ENCODE measurements at regions not wholly inside any gene's neighbourhood (a gene's known extent, or its start where the extent isn't known, plus 50 kb on each side); places are given as distances from the start of the nearest gene placed in this dataset.

GRCh38 chr14:66131111-66131510 is 355.1 kb upstream of the CCDC196 start:
- TF ChIP-seq, protein P1, sequence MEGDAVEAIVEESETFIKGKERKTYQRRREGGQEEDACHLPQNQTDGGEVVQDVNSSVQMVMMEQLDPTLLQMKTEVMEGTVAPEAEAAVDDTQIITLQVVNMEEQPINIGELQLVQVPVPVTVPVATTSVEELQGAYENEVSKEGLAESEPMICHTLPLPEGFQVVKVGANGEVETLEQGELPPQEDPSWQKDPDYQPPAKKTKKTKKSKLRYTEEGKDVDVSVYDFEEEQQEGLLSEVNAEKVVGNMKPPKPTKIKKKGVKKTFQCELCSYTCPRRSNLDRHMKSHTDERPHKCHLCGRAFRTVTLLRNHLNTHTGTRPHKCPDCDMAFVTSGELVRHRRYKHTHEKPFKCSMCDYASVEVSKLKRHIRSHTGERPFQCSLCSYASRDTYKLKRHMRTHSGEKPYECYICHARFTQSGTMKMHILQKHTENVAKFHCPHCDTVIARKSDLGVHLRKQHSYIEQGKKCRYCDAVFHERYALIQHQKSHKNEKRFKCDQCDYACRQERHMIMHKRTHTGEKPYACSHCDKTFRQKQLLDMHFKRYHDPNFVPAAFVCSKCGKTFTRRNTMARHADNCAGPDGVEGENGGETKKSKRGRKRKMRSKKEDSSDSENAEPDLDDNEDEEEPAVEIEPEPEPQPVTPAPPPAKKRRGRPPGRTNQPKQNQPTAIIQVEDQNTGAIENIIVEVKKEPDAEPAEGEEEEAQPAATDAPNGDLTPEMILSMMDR (conservative IDR thresholded peaks at IDR 0.05; ENCODE audit: low read depth in 2 of 2) = no peak
- TF ChIP-seq CREB1 (CRISPR knock-in tag; IDR thresholded peaks at IDR 0.05; ENCODE audit: low read depth) = no peak
- TF ChIP-seq EZH2 (IDR thresholded peaks at IDR 0.05; ENCODE audit: low read depth, unreplicated experiment) = no peak
- TF ChIP-seq POLR2AphosphoS5 (IDR thresholded peaks at IDR 0.05; ENCODE audit: low read depth) = no peak
- TF ChIP-seq JUNB (IDR thresholded peaks at IDR 0.05; ENCODE audit: unreplicated experiment) = no peak
- TF ChIP-seq, protein P2, sequence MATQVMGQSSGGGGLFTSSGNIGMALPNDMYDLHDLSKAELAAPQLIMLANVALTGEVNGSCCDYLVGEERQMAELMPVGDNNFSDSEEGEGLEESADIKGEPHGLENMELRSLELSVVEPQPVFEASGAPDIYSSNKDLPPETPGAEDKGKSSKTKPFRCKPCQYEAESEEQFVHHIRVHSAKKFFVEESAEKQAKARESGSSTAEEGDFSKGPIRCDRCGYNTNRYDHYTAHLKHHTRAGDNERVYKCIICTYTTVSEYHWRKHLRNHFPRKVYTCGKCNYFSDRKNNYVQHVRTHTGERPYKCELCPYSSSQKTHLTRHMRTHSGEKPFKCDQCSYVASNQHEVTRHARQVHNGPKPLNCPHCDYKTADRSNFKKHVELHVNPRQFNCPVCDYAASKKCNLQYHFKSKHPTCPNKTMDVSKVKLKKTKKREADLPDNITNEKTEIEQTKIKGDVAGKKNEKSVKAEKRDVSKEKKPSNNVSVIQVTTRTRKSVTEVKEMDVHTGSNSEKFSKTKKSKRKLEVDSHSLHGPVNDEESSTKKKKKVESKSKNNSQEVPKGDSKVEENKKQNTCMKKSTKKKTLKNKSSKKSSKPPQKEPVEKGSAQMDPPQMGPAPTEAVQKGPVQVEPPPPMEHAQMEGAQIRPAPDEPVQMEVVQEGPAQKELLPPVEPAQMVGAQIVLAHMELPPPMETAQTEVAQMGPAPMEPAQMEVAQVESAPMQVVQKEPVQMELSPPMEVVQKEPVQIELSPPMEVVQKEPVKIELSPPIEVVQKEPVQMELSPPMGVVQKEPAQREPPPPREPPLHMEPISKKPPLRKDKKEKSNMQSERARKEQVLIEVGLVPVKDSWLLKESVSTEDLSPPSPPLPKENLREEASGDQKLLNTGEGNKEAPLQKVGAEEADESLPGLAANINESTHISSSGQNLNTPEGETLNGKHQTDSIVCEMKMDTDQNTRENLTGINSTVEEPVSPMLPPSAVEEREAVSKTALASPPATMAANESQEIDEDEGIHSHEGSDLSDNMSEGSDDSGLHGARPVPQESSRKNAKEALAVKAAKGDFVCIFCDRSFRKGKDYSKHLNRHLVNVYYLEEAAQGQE (IDR thresholded peaks at IDR 0.05; ENCODE audit: unreplicated experiment) = no peak
- no peak for TF ChIP-seq STAT1 (IDR thresholded peaks at IDR 0.05; ENCODE audit: unreplicated experiment)
- TF ChIP-seq EZH2phosphoT487 (IDR thresholded peaks at IDR 0.05; ENCODE audit: unreplicated experiment) = no peak
- no peak for TF ChIP-seq ZNF114 (CRISPR knock-in tag; IDR thresholded peaks at IDR 0.05)
- TF ChIP-seq NANOG (IDR thresholded peaks at IDR 0.05; ENCODE audit: borderline replicate concordance) = no peak
- no peak for TF ChIP-seq ZNF331 (CRISPR knock-in tag; IDR thresholded peaks at IDR 0.05; ENCODE audit: low read depth)
- TF ChIP-seq, protein P3, sequence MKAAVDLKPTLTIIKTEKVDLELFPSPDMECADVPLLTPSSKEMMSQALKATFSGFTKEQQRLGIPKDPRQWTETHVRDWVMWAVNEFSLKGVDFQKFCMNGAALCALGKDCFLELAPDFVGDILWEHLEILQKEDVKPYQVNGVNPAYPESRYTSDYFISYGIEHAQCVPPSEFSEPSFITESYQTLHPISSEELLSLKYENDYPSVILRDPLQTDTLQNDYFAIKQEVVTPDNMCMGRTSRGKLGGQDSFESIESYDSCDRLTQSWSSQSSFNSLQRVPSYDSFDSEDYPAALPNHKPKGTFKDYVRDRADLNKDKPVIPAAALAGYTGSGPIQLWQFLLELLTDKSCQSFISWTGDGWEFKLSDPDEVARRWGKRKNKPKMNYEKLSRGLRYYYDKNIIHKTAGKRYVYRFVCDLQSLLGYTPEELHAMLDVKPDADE (IDR thresholded peaks at IDR 0.05) = no peak
- TF ChIP-seq ZNF462 (CRISPR knock-in tag; IDR thresholded peaks at IDR 0.05) = no peak
